ENCODE measurements at regions not wholly inside any gene's neighbourhood (a gene's known extent, or its start where the extent isn't known, plus 50 kb on each side); places are given as distances from the start of the nearest gene placed in this dataset.

GRCh38 chr16:35841632-35842031, 2382.2 kb downstream of the TP53TG3F start:
- no peak overlapping the region for H3K4me3 ChIP-seq (replicated peaks; ENCODE audit: insufficient read depth, low read length)
- H3K27ac ChIP-seq (replicated peaks), result no peak overlapping the region
- TF ChIP-seq POLR2AphosphoS5 (IDR thresholded peaks at IDR 0.05; ENCODE audit: low read depth) (no peak), REST (IDR thresholded peaks at IDR 0.05; ENCODE audit: insufficient replicate concordance, low read depth) (no peak), GABPA (IDR thresholded peaks at IDR 0.05; ENCODE audit: low read depth) (no peak), SPI1 (IDR thresholded peaks at IDR 0.05; ENCODE audit: borderline replicate concordance, low read depth) (no peak)
- TF ChIP-seq, protein P1, sequence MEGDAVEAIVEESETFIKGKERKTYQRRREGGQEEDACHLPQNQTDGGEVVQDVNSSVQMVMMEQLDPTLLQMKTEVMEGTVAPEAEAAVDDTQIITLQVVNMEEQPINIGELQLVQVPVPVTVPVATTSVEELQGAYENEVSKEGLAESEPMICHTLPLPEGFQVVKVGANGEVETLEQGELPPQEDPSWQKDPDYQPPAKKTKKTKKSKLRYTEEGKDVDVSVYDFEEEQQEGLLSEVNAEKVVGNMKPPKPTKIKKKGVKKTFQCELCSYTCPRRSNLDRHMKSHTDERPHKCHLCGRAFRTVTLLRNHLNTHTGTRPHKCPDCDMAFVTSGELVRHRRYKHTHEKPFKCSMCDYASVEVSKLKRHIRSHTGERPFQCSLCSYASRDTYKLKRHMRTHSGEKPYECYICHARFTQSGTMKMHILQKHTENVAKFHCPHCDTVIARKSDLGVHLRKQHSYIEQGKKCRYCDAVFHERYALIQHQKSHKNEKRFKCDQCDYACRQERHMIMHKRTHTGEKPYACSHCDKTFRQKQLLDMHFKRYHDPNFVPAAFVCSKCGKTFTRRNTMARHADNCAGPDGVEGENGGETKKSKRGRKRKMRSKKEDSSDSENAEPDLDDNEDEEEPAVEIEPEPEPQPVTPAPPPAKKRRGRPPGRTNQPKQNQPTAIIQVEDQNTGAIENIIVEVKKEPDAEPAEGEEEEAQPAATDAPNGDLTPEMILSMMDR (IDR thresholded peaks at IDR 0.05; ENCODE audit: insufficient read depth, low read length), result no peak
- no peak for DNase-seq (ENCODE audit: low read depth in 1 of 2, low spot score in 1 of 2)
- H3K27me3 ChIP-seq (ENCODE audit: insufficient read depth, poor library complexity, severe bottlenecking), result no peaks in the 10 kb centered on the region

- peak; percentile 92 for TF ChIP-seq SPI1 (IDR thresholded peaks at IDR 0.05; ENCODE audit: borderline replicate concordance, low read depth)
- TF ChIP-seq GABPA (IDR thresholded peaks at IDR 0.05; ENCODE audit: low read depth), result no peak
- DNase-seq (ENCODE audit: low read depth in 1 of 2, low spot score in 1 of 2), result peak; percentile 11 to 61
- no peak overlapping the region for H3K4me3 ChIP-seq (replicated peaks; ENCODE audit: insufficient read depth, low read length)
- no peaks in the 10 kb centered on the region for H3K27me3 ChIP-seq (ENCODE audit: insufficient read depth, poor library complexity, severe bottlenecking)
- no peak overlapping the region; the same call in 1 of the 2 replicates for H3K27ac ChIP-seq (replicated peaks)
These were observed 2402.8 kb downstream of the TP53TG3F start for GRCh38 chr16:35862242-35862641.

GRCh38 chr16:35868630-35869029, 2409.2 kb downstream of the TP53TG3F start:
- Histone ChIP-seq H3K4me3 (replicated peaks; ENCODE audit: insufficient read depth, low read length) (no peak overlapping the region), H3K27me3 (ENCODE audit: insufficient read depth, poor library complexity, severe bottlenecking) (no peaks in the 10 kb centered on the region), H3K27ac (replicated peaks) (no peak overlapping the region)
- DNase-seq (ENCODE audit: low read depth in 1 of 2, low spot score in 1 of 2), result no peak
- TF ChIP-seq GABPA (IDR thresholded peaks at IDR 0.05; ENCODE audit: low read depth) (no peak), SPI1 (IDR thresholded peaks at IDR 0.05; ENCODE audit: borderline replicate concordance, low read depth) (no peak), REST (IDR thresholded peaks at IDR 0.05; ENCODE audit: insufficient replicate concordance, low read depth) (no peak), POLR2AphosphoS5 (IDR thresholded peaks at IDR 0.05; ENCODE audit: low read depth) (no peak)
- TF ChIP-seq, protein P1 (IDR thresholded peaks at IDR 0.05; ENCODE audit: insufficient read depth, low read length), result no peak

DNA sequence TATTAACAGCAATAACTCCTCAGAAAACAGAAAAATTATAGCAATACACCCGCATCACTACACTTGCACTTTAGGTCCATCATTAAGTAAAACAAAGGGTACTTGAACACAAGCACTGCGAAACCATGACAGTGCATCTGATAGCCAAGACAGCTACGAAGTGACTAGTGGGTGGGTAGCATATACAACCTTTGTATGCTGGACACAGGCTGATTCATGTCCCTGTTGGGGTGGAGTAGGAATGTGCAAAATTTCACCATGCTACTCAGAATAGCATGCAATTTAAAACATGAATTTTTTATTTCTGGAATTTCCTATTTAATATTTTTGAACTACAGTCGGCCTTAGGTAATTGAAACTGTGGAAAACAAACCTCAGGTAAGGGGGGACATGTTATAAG, 2414.1 kb downstream of the TP53TG3F start:
- Histone ChIP-seq H3K4me3 (replicated peaks; ENCODE audit: insufficient read depth, low read length) (no peak overlapping the region), H3K27me3 (ENCODE audit: insufficient read depth, poor library complexity, severe bottlenecking) (no peaks in the 10 kb centered on the region), H3K27ac (replicated peaks) (no peak overlapping the region)
- TF ChIP-seq GABPA (IDR thresholded peaks at IDR 0.05; ENCODE audit: low read depth) (no peak), SPI1 (IDR thresholded peaks at IDR 0.05; ENCODE audit: borderline replicate concordance, low read depth) (no peak), POLR2AphosphoS5 (IDR thresholded peaks at IDR 0.05; ENCODE audit: low read depth) (no peak), REST (IDR thresholded peaks at IDR 0.05; ENCODE audit: insufficient replicate concordance, low read depth) (no peak)
- TF ChIP-seq, protein P1 (IDR thresholded peaks at IDR 0.05; ENCODE audit: insufficient read depth, low read length), result no peak
- DNase-seq (ENCODE audit: low read depth in 1 of 2, low spot score in 1 of 2), result no peak
